ENCODE measurements at regions not wholly inside any gene's neighbourhood (a gene's known extent, or its start where the extent isn't known, plus 50 kb on each side); places are given as distances from the start of the nearest gene placed in this dataset.
"Not testable (repeated sequence)": the region's sequence is repeated elsewhere in the genome, so short reads cannot be mapped to it uniquely, and the experiment has no call there.

DNA sequence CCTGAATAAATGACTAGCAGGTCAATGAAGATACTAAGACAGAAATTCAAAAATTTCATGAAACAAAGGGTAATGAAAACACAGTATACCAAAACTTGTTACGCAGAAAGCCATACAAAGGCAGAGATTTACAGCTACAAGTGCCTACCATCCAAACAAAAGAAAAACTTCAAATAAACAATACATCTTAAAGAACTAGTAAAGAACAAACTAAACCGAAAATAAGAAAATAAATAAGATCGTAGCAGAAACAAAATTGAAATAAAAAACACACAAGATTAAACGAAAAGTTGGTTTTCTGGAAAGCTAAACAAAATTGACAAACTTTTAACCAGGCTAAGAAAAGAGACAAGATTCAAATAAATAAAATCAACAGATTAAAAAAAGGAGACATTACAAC lies 51.5 kb downstream of the VPREB1 start:
- DNase-seq (ENCODE audit: low read depth) = not testable (repeated sequence)

DNA sequence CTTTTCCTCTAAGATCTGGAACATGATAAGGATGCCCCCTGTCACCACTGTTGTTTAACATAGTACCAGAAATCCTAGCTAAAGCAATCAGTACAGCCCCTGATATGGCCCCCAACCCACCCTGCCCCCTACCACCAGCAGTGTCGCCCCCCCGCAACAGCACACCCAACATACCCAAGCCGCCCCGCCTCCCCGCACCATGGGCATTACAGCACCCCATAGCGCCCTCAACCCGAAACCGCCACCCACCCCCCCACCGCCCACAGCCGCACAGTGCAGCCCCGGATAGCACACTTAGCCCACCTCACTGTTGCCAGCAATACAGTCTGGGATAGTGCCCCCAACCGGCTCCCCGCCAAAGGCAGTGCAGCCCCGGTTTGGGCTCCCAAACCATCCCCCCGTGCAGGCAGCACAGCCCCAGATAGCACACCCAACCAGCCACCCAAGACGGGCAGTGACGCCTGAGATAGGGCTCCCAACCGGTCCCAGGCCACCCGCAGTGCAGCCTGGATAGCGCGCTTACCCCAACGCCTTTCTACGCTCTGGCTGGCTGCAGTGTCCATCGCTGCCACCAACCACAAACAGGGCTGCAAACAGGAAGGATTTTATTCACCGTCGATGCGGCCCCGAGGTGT lies 52.7 kb downstream of the VPREB1 start:
- peak overlapping the region; percentile 60 for H3K4me3 ChIP-seq (replicated peaks; ENCODE audit: low read depth, low read length)
- DNase-seq (ENCODE audit: low read depth) = peak; percentile 14

More for the DNA sequence above, 51.5 kb downstream of the VPREB1 start:
- H3K4me3 ChIP-seq (replicated peaks; ENCODE audit: low read depth, low read length) = not testable (repeated sequence)

DNA sequence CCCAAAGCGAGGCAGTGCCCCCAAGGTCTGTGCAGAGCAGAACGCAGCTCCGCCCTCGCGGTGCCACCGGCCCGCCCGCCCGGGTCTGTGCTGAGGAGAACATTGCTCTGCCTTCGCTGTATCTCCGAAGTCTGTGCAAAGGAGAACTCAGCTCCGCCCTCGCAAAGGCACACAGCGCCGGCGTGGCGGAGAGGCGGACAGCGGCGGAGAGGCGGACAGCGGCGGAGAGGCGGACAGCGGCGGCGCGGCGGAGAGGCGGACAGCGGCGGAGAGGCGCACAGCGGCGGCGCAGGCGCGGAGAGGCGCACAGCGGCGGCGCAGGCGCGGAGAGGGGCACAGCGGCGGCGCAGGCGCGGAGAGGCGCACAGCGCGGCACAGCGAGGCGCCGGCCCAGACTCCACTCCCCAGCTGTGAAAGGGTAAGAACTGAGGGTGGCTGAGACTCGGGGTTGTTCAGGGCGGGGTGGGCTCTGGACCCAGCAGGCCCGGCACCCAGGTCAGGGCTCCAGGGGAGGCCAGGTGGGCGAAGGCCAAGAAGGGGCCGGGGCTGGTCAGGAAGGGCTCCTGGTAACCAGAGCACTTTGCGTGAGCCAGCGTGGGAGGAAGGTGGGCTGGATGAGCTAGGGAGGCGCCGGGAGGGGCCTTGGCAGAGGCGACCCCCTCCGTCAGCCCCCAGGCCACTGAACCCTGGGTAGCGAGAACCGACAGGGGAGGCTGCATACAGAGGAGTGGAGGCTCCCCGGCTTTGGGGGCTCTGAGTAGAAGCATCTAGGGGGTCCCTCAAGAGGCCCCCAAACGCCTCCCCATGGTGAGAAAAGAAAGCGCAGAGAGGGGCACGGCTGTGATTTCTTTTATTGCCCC lies 53.4 kb downstream of the VPREB1 start:
- H3K4me3 ChIP-seq (replicated peaks; ENCODE audit: low read depth, low read length) = peak overlapping the region; percentile 71
- peak; percentile 32 for TF ChIP-seq CTCF (IDR thresholded peaks at IDR 0.05; ENCODE audit: low read length, missing control alignments)
- peak; percentile 72 for DNase-seq (ENCODE audit: low read depth)

GRCh38 chr22:22298654-22299009 lies 54.0 kb downstream of the VPREB1 start:
- not testable (repeated sequence) for DNase-seq (ENCODE audit: low read depth)
- peak overlapping the region; percentile 71 for H3K4me3 ChIP-seq (replicated peaks; ENCODE audit: low read depth, low read length)

DNA sequence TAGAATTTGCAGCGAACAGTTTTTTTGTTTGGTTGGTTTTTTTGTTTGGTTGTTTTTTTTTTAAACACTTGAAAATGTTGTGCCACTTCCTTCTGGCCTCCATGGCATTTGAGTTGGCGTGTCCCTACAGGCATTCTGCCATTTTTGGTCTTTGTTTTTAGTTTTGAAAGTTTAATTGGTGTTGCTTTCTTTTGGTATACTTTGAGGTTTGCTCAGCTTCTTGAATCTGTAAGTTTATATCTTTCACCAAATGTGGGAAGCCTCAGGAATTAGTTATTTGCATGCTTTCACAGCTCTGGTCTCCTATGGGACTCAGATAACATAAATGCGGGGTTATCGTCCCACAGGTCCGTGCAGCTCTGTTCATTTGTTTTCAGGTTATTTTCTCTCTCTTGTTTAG lies 55.9 kb downstream of the VPREB1 start:
- not testable (repeated sequence) for H3K4me3 ChIP-seq (replicated peaks; ENCODE audit: low read depth, low read length); DNase-seq (ENCODE audit: low read depth)

- DNase-seq (ENCODE audit: low read depth); H3K4me3 ChIP-seq (replicated peaks; ENCODE audit: low read depth, low read length): not testable (repeated sequence)
Observed at GRCh38 chr22:22300946-22301345, 56.4 kb downstream of the VPREB1 start.

GRCh38 chr22:22316589-22316988 lies 72.0 kb downstream of the VPREB1 start:
- TF ChIP-seq CTCF (IDR thresholded peaks at IDR 0.05; ENCODE audit: low read length, missing control alignments) = no peak
- no peak for DNase-seq (ENCODE audit: low read depth)

GRCh38 chr22:22318723-22319465 lies 74.3 kb downstream of the VPREB1 start:
- TF ChIP-seq CTCF (IDR thresholded peaks at IDR 0.05; ENCODE audit: low read length, missing control alignments) = no peak
- H3K4me3 ChIP-seq (replicated peaks; ENCODE audit: low read depth, low read length) = no peak overlapping the region
- DNase-seq (ENCODE audit: low read depth) = no peak

More at GRCh38 chr22:22316589-22316988, 72.0 kb downstream of the VPREB1 start:
- no peak overlapping the region for H3K4me3 ChIP-seq (replicated peaks; ENCODE audit: low read depth, low read length)

- peak; percentile 62 for DNase-seq (ENCODE audit: low read depth)
- TF ChIP-seq CTCF (IDR thresholded peaks at IDR 0.05; ENCODE audit: low read length, missing control alignments) = peak; percentile 74
- H3K4me3 ChIP-seq (replicated peaks; ENCODE audit: low read depth, low read length) = not testable (repeated sequence)
Observed at GRCh38 chr22:22321743-22322611, 77.4 kb downstream of the VPREB1 start.
